PC-3 (cell line): ENCODE measurements at regions not wholly inside any gene's neighbourhood (a gene's known extent, or its start where the extent isn't known, plus 50 kb on each side); places are given as distances from the start of the nearest gene placed in this dataset.

ENCODE experiments used
- EZH2 ChIP-seq: fragments of 300-600 bp; sonication (generic); IDR thresholded peaks from one replicate; pipeline ENCODE4 v1.6.1; 2017; ENCODE audit warnings: antibody characterized with exemption, mild to moderate bottlenecking, low read length; ENCODE audit not compliant: unreplicated experiment
- TF ChIP-seq, protein P1 (sequence below): fragments of 300-600 bp; sonication (generic); conservative IDR thresholded peaks from 2 replicates; pipeline ENCODE4 v1.5.1; 2017; ENCODE audit warnings: antibody characterized with exemption, low read depth, mild to moderate bottlenecking, low read length

DNA sequence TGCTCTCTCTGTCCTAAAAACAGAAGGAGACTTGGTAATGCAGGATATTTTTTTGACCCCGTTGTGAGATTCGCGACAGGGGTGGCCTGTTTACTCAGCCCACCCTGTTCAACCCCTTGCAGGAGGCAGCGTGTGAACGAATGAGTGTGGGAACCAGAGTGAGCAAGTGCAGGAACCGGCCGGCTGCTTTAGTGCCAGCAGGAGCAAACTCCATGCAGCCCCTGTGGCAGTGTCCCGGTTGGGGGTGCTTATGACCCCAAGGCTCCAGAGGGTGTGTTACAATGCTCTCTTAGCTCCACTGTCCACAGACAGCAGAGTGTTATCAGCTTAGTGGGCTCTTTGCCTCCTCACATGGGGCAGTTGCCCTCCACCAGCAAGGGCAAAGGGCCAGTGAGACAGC is 225.2 kb downstream of the ETNK1 start:
- no peak for TF ChIP-seq EZH2
- TF ChIP-seq, protein P1, sequence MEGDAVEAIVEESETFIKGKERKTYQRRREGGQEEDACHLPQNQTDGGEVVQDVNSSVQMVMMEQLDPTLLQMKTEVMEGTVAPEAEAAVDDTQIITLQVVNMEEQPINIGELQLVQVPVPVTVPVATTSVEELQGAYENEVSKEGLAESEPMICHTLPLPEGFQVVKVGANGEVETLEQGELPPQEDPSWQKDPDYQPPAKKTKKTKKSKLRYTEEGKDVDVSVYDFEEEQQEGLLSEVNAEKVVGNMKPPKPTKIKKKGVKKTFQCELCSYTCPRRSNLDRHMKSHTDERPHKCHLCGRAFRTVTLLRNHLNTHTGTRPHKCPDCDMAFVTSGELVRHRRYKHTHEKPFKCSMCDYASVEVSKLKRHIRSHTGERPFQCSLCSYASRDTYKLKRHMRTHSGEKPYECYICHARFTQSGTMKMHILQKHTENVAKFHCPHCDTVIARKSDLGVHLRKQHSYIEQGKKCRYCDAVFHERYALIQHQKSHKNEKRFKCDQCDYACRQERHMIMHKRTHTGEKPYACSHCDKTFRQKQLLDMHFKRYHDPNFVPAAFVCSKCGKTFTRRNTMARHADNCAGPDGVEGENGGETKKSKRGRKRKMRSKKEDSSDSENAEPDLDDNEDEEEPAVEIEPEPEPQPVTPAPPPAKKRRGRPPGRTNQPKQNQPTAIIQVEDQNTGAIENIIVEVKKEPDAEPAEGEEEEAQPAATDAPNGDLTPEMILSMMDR, result no peak
